H1 (cell line): ENCODE measurements at regions not wholly inside any gene's neighbourhood (a gene's known extent, or its start where the extent isn't known, plus 50 kb on each side); places are given as distances from the start of the nearest gene placed in this dataset.

Experiments used
- ASH2L ChIP-seq: fragments of 200-600, 300-600 bp; sonication (generic); IDR thresholded peaks from one replicate; pipeline ENCODE4 v1.7.1; 2017; ENCODE audit warnings: low read length
- EGR1 ChIP-seq: IDR thresholded peaks from 2 replicates; pipeline ENCODE4 v1.6.1; 2011; ENCODE audit warnings: low read depth, low read length, borderline replicate concordance
- EP300 ChIP-seq, 2 experiments: IDR thresholded peaks; 1 replicate in 1 of 2; 2 replicates in 1 of 2; pipeline ENCODE4 v1.6.1; 2011 to 2012; ENCODE audit warnings: low read depth in 2 of 2, low read length in 2 of 2, mild to moderate bottlenecking in 2 of 2, borderline replicate concordance in 1 of 2, inconsistent platforms in 1 of 2, moderate library complexity in 1 of 2
- JUN ChIP-seq: IDR thresholded peaks from 2 replicates; pipeline ENCODE4 v1.6.1; 2011; ENCODE audit warnings: low read depth, mild to moderate bottlenecking, improper control_type of control experiment, low read length
- POLR2A ChIP-seq, 2 experiments: IDR thresholded peaks; 1 replicate in 1 of 2; 2 replicates in 1 of 2; pipeline ENCODE4 v1.6.1; 2011; ENCODE audit warnings: low read depth in 2 of 2, low read length in 2 of 2, mild to moderate bottlenecking in 2 of 2; ENCODE audit errors: control extremely low read depth in 1 of 2
- POLR2AphosphoS5 ChIP-seq: IDR thresholded peaks from 2 replicates; pipeline ENCODE4 v1.6.1; 2011; ENCODE audit warnings: low read depth, low read length
- SRF ChIP-seq: IDR thresholded peaks from 2 replicates; pipeline ENCODE4 v1.6.1; 2011; ENCODE audit warnings: mild to moderate bottlenecking, low read depth, low read length, moderate library complexity
- TF ChIP-seq, protein P1 (sequence below), 3 experiments: IDR thresholded peaks; 1 replicate in 2 of 3; 2 replicates in 1 of 3; pipeline versions ENCODE4 v1.5.1 to v1.6.1; 2011; ENCODE audit warnings: low read length in 3 of 3, mild to moderate bottlenecking in 3 of 3, inconsistent platforms in 2 of 3, low read depth in 1 of 3, moderate library complexity in 1 of 3; ENCODE audit not compliant: insufficient read depth in 1 of 3; ENCODE audit errors: control extremely low read depth in 1 of 3
- TF ChIP-seq, protein P2 (sequence below): IDR thresholded peaks from 2 replicates; pipeline ENCODE4 v1.6.1; 2012; ENCODE audit warnings: inconsistent platforms

DNA sequence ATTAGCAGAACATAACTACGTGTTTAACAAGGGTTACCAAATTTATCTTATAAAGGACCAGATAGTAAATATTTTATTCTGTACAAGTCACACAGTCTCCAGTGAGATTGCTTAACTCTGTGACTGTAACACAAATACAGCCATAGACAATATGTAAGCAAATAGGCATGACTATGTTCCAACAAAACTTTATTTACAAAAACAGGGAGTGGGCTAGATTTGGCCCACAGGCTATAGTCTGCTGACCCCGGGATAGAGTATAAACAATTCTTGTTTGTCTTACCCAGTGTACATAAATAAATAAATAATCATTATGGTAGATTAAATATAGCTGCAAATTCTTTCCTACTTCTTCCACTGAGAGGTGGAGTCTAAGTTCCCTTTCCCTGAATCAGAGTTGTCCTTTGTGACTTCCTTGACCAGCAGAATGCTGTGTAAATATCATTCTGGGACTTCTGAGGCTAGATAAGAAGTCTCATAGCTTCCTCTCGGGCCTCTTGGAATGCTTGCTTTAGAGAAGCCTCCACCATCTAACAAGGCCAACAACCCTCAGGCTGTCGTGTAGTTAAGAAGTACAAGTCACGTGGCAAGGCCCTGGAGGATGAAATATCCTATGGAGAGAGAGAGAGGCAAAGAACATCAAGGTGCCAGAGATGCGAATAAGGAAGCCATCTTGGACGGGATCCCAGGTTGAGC lies 59.1 kb upstream of the TMEM244 start:
- TF ChIP-seq ASH2L (no peak), POLR2A (IDR thresholded peaks at IDR 0.05; ENCODE audit: control extremely low read depth in 1 of 2, low read depth in 2 of 2, low read length in 2 of 2) (no peak), JUN (no peak), EP300 (IDR thresholded peaks at IDR 0.05; ENCODE audit: borderline replicate concordance in 1 of 2, low read depth in 2 of 2, low read length in 2 of 2) (no peak), POLR2AphosphoS5 (no peak), EGR1 (no peak), SRF (no peak)
- TF ChIP-seq, protein P1, sequence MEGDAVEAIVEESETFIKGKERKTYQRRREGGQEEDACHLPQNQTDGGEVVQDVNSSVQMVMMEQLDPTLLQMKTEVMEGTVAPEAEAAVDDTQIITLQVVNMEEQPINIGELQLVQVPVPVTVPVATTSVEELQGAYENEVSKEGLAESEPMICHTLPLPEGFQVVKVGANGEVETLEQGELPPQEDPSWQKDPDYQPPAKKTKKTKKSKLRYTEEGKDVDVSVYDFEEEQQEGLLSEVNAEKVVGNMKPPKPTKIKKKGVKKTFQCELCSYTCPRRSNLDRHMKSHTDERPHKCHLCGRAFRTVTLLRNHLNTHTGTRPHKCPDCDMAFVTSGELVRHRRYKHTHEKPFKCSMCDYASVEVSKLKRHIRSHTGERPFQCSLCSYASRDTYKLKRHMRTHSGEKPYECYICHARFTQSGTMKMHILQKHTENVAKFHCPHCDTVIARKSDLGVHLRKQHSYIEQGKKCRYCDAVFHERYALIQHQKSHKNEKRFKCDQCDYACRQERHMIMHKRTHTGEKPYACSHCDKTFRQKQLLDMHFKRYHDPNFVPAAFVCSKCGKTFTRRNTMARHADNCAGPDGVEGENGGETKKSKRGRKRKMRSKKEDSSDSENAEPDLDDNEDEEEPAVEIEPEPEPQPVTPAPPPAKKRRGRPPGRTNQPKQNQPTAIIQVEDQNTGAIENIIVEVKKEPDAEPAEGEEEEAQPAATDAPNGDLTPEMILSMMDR (IDR thresholded peaks at IDR 0.05; ENCODE audit: control extremely low read depth in 1 of 3, insufficient read depth in 1 of 3, low read depth in 1 of 3, low read length in 3 of 3) = no peak
- TF ChIP-seq, protein P2, sequence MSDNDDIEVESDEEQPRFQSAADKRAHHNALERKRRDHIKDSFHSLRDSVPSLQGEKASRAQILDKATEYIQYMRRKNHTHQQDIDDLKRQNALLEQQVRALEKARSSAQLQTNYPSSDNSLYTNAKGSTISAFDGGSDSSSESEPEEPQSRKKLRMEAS = no peak
